Karpas-422 (cell line): ENCODE measurements at regions not wholly inside any gene's neighbourhood (a gene's known extent, or its start where the extent isn't known, plus 50 kb on each side); places are given as distances from the start of the nearest gene placed in this dataset.

ENCODE experiments used
- DNase-seq: peaks from one replicate; pipeline ENCODE4 v3.0.0-alpha.2; 2015
- H2AFZ ChIP-seq: fragments of 200-600 bp; sonication (generic); 2 replicates; pipeline ENCODE4 v1.6.1; 2014; ENCODE audit warnings: antibody characterized with exemption, low read length, mixed read lengths
- H3K27ac ChIP-seq: fragments of 200-600 bp; sonication (generic); 2 replicates; pipeline ENCODE4 v1.5.1; 2014; ENCODE audit warnings: mild to moderate bottlenecking, low read length, moderate library complexity
- H3K27me3 ChIP-seq: fragments of 200-600 bp; sonication (generic); 2 replicates; pipeline ENCODE4 v1.6.1; 2014; ENCODE audit warnings: low read length, mixed read lengths
- H3K36me3 ChIP-seq: fragments of 200-600 bp; sonication (generic); 2 replicates; pipeline ENCODE4 v1.6.1; 2014; ENCODE audit warnings: low read length, mixed read lengths; ENCODE audit not compliant: insufficient read depth
- H3K4me1 ChIP-seq: fragments of 200-600 bp; sonication (generic); 2 replicates; pipeline ENCODE4 v1.6.1; 2014; ENCODE audit warnings: mild to moderate bottlenecking, low read length, mixed read lengths
- H3K4me2 ChIP-seq: fragments of 200-600 bp; sonication (generic); 2 replicates; pipeline ENCODE4 v1.6.1; 2014; ENCODE audit warnings: low read length, low read depth, mild to moderate bottlenecking; ENCODE audit not compliant: poor library complexity, severe bottlenecking
- H3K4me3 ChIP-seq: fragments of 200-600 bp; sonication (generic); 2 replicates; pipeline ENCODE4 v1.5.1; 2014; ENCODE audit warnings: mild to moderate bottlenecking, antibody characterized with exemption, low read length, mixed read lengths
- H3K79me2 ChIP-seq: fragments of 200-600 bp; sonication (generic); 2 replicates; pipeline ENCODE4 v1.6.1; 2014; ENCODE audit warnings: mild to moderate bottlenecking, low read length, mixed read lengths
- H3K9ac ChIP-seq: fragments of 200-600 bp; sonication (generic); 2 replicates; pipeline ENCODE4 v1.6.0; 2014; ENCODE audit warnings: low read length
- H3K9me2 ChIP-seq: fragments of 200-600 bp; sonication (generic), shearing (Covaris generic); replicated peaks from 2 replicates; pipeline ENCODE4 v1.6.0; 2014; ENCODE audit warnings: mild to moderate bottlenecking, low read length, moderate library complexity; ENCODE audit not compliant: insufficient read depth
- H3K9me3 ChIP-seq: fragments of 300-700, 200-600 bp; sonication (generic); 2 replicates; pipeline ENCODE4 v1.6.1; 2014; ENCODE audit warnings: low read length, mixed read lengths
- H4K20me1 ChIP-seq: fragments of 200-600 bp; sonication (generic); 2 replicates; pipeline ENCODE4 v1.6.1; 2014; ENCODE audit warnings: mild to moderate bottlenecking, antibody characterized with exemption, low read length, low read depth; ENCODE audit not compliant: insufficient read depth

DNA sequence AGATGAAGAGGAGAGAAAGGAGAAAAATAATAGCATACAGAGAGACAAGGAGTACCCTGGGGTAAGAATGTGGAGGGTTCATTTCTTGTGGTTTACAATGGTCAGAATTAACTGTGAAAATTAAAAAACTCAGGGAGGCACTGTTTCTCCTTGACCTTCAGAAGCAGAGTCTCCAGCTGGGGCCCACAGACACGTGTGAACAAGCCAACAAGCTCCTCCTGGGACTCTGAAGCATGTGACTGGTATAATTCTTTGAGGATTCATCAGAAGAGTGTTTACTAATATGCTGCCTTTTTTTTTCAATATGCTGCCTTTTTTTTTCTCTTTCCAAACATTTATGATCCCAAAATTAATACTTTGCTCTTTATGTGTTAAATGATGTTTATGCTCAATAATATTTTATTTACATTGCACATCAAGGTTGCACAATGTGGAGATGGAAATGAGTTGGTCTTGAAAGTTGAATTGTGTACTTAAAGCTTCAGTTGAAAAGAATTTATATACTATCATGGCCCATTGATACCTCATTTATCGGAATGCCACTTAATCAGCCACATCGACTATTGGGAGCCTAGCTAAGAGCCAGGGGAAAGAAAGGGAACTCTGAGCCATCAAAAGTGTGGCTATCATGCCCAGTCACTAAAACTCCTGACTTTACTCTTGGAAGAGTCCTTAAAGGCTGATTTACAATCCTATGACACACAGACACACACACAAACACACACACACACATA is 134.7 kb upstream of the RHOBTB1 start:
- Histone ChIP-seq H3K36me3 (no peaks in the 10 kb centered on the region), H3K4me1 (no peaks in the 10 kb centered on the region)

GRCh38 chr10:61076572-61077114 is 132.7 kb upstream of the RHOBTB1 start:
- no peak overlapping the region for H3K27ac ChIP-seq
- no peaks in the 10 kb centered on the region for H3K4me1 ChIP-seq
- no peak overlapping the region for H2AFZ ChIP-seq
- no peak for DNase-seq
- H3K9me2 ChIP-seq = no peaks in the 10 kb centered on the region
- H3K9me3 ChIP-seq = no peaks in the 10 kb centered on the region
- H3K9ac ChIP-seq = no peak overlapping the region
- H3K27me3 ChIP-seq = no peaks in the 10 kb centered on the region
- no peak overlapping the region for H3K4me3 ChIP-seq
- no peaks in the 10 kb centered on the region for H4K20me1 ChIP-seq
- no peaks in the 10 kb centered on the region for H3K36me3 ChIP-seq
- H3K4me2 ChIP-seq = no peak overlapping the region
- no peaks in the 10 kb centered on the region for H3K79me2 ChIP-seq

More for the DNA sequence above, 134.7 kb upstream of the RHOBTB1 start:
- Histone ChIP-seq H3K4me2 (no peak overlapping the region), H3K9ac (no peak overlapping the region), H3K79me2 (no peaks in the 10 kb centered on the region), H3K4me3 (no peak overlapping the region), H3K27me3 (no peaks in the 10 kb centered on the region), H3K27ac (no peak overlapping the region), H3K9me2 (no peaks in the 10 kb centered on the region), H3K9me3 (no peaks in the 10 kb centered on the region), H2AFZ (no peak overlapping the region), H4K20me1 (no peaks in the 10 kb centered on the region)
- no peak for DNase-seq

GRCh38 chr10:61073391-61073790 is 129.4 kb upstream of the RHOBTB1 start:
- DNase-seq = no peak
- Histone ChIP-seq H3K36me3 (no peaks in the 10 kb centered on the region), H3K9me2 (no peaks in the 10 kb centered on the region), H3K9ac (no peak overlapping the region), H3K79me2 (no peaks in the 10 kb centered on the region), H3K4me3 (no peak overlapping the region), H4K20me1 (no peaks in the 10 kb centered on the region), H3K4me2 (no peak overlapping the region), H3K4me1 (no peaks in the 10 kb centered on the region), H3K27ac (no peak overlapping the region), H3K9me3 (no peaks in the 10 kb centered on the region), H2AFZ (no peak overlapping the region), H3K27me3 (no peaks in the 10 kb centered on the region)

- Histone ChIP-seq H3K27ac (no peak overlapping the region), H3K9ac (no peak overlapping the region), H3K4me1 (no peaks in the 10 kb centered on the region), H3K36me3 (no peaks in the 10 kb centered on the region), H3K9me2 (no peaks in the 10 kb centered on the region), H3K4me3 (no peak overlapping the region), H2AFZ (no peak overlapping the region), H3K79me2 (no peaks in the 10 kb centered on the region), H3K9me3 (no peaks in the 10 kb centered on the region), H4K20me1 (no peaks in the 10 kb centered on the region), H3K27me3 (no peaks in the 10 kb centered on the region), H3K4me2 (no peak overlapping the region)
- no peak for DNase-seq
These were observed 127.6 kb upstream of the RHOBTB1 start for GRCh38 chr10:61071580-61071979.

DNA sequence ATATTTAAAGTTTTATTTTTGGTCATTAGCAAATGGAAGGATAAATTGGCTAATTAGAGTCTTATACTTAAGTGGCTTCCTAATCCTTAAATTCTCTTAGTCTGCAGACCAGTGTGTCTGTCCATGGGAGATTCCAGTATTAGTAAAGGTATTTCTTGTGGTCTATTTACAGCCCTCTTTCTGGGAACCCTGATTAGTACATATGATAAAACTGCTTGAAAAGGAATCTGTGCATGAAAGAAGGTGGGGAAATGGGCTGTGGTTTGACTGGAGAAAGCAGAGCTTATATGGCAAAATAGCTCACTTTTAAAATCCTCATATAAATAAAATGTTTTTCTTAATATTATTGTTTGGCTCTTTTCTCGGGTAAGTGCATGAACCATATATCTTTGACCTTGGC is 124.5 kb upstream of the RHOBTB1 start:
- Histone ChIP-seq H3K9me3 (no peaks in the 10 kb centered on the region), H2AFZ (no peak overlapping the region), H3K9ac (no peak overlapping the region), H3K4me1 (no peaks in the 10 kb centered on the region), H3K9me2 (no peaks in the 10 kb centered on the region), H4K20me1 (no peaks in the 10 kb centered on the region), H3K4me2 (no peak overlapping the region), H3K4me3 (no peak overlapping the region), H3K79me2 (no peaks in the 10 kb centered on the region), H3K27ac (no peak overlapping the region), H3K36me3 (no peaks in the 10 kb centered on the region), H3K27me3 (no peaks in the 10 kb centered on the region)
- DNase-seq = no peak

GRCh38 chr10:61067671-61068336 is 123.8 kb upstream of the RHOBTB1 start:
- Histone ChIP-seq H3K9me3 (no peaks in the 10 kb centered on the region), H3K36me3 (no peaks in the 10 kb centered on the region), H4K20me1 (no peaks in the 10 kb centered on the region), H3K79me2 (no peaks in the 10 kb centered on the region), H3K27ac (no peak overlapping the region), H3K9ac (no peak overlapping the region), H3K4me2 (no peak overlapping the region), H3K27me3 (no peaks in the 10 kb centered on the region), H3K9me2 (no peaks in the 10 kb centered on the region), H2AFZ (no peak overlapping the region), H3K4me3 (no peak overlapping the region), H3K4me1 (no peaks in the 10 kb centered on the region)
- no peak for DNase-seq

- no peaks in the 10 kb centered on the region for H3K9me3 ChIP-seq
- H3K27ac ChIP-seq = no peak overlapping the region
- no peak overlapping the region for H2AFZ ChIP-seq
- H3K9ac ChIP-seq = no peak overlapping the region
- no peak overlapping the region for H3K4me3 ChIP-seq
- H3K79me2 ChIP-seq = no peaks in the 10 kb centered on the region
- no peaks in the 10 kb centered on the region for H3K4me1 ChIP-seq
- no peak for DNase-seq
- H4K20me1 ChIP-seq = no peaks in the 10 kb centered on the region
- no peak overlapping the region for H3K4me2 ChIP-seq
- H3K9me2 ChIP-seq = no peaks in the 10 kb centered on the region
- H3K36me3 ChIP-seq = no peaks in the 10 kb centered on the region
- H3K27me3 ChIP-seq = no peaks in the 10 kb centered on the region
These were observed 122.8 kb upstream of the RHOBTB1 start for GRCh38 chr10:61066661-61067344.

GRCh38 chr10:61065051-61065450 is 121.1 kb upstream of the RHOBTB1 start:
- no peaks in the 10 kb centered on the region for H4K20me1 ChIP-seq
- H3K4me3 ChIP-seq = no peak overlapping the region
- H3K36me3 ChIP-seq = no peaks in the 10 kb centered on the region
- H3K4me1 ChIP-seq = no peaks in the 10 kb centered on the region
- no peak overlapping the region for H2AFZ ChIP-seq
- no peak overlapping the region for H3K9ac ChIP-seq
- no peak for DNase-seq
- H3K27ac ChIP-seq = no peak overlapping the region
- H3K9me2 ChIP-seq = no peaks in the 10 kb centered on the region
- no peaks in the 10 kb centered on the region for H3K79me2 ChIP-seq
- H3K27me3 ChIP-seq = no peaks in the 10 kb centered on the region
- no peaks in the 10 kb centered on the region for H3K9me3 ChIP-seq
- no peak overlapping the region for H3K4me2 ChIP-seq
